SK-N-SH (cell line): ENCODE measurements at regions not wholly inside any gene's neighbourhood (a gene's known extent, or its start where the extent isn't known, plus 50 kb on each side); places are given as distances from the start of the nearest gene placed in this dataset.

ENCODE experiments used
- CTCF ChIA-PET: fragments of 300-600, 350-600 bp; formaldehyde crosslinking; extraction: SDS; loops from one replicate; lab custom pipeline; 2021; lab: Yijun Ruan, JAX
- POLR2A ChIA-PET: fragments of 350-600 bp; sonication (Branson Sonifier 250); formaldehyde crosslinking; extraction: SDS; loops from one replicate; lab custom pipeline; 2020; ENCODE audit warnings: antibody characterized with exemption, inconsistent platforms; lab: Yijun Ruan, JAX
- DNase-seq: peaks from one replicate; pipeline ENCODE4 v3.0.0; 2012
- H2AFZ ChIP-seq: fragments of 200-600 bp; sonication (generic); 2 replicates; pipeline ENCODE4 v1.8.1; 2016; ENCODE audit warnings: antibody characterized with exemption, mild to moderate bottlenecking, low read depth
- H3F3A ChIP-seq: fragments of 200-600 bp; sonication (generic); replicated peaks from 2 replicates; pipeline ENCODE3; 2016; ENCODE audit warnings: antibody characterized with exemption, mild to moderate bottlenecking; ENCODE audit not compliant: insufficient read depth
- H3K27ac ChIP-seq, 2 experiments: fragments of 200-500 bp in 1 of 2; fragments of 200-600 bp in 1 of 2; sonication (Bioruptor generic) in 1 of 2; sonication (generic), shearing (Covaris generic) in 1 of 2; 2 replicates each; pipeline versions ENCODE4 v1.5.1 to v1.6.1; 2014 to 2016; ENCODE audit warnings: low read depth in 2 of 2, inconsistent platforms in 1 of 2, low read length in 1 of 2, mild to moderate bottlenecking in 1 of 2, mixed read lengths in 1 of 2
- H3K27me3 ChIP-seq: fragments of 200-600 bp; sonication (generic), shearing (Covaris generic); 2 replicates; pipeline ENCODE4 v1.6.1; 2016; ENCODE audit warnings: mixed run types; ENCODE audit not compliant: insufficient read depth
- H3K36me3 ChIP-seq, 2 experiments: fragments of 200-500 bp in 1 of 2; fragments of 200-600 bp in 1 of 2; sonication (Bioruptor generic) in 1 of 2; sonication (generic) in 1 of 2; replicated peaks in 1 of 2; 2 replicates each; pipeline versions ENCODE3 to v1.5.1; 2014 to 2016; ENCODE audit warnings: low read length in 1 of 2, mild to moderate bottlenecking in 1 of 2; ENCODE audit not compliant: insufficient read depth in 2 of 2, control insufficient read depth in 1 of 2
- H3K4me1 ChIP-seq, 2 experiments: fragments of 200-500 bp in 1 of 2; fragments of 200-600 bp in 1 of 2; sonication (Bioruptor generic) in 1 of 2; sonication (generic), shearing (Covaris generic) in 1 of 2; 2 replicates each; pipeline versions ENCODE4 v1.5.1 to v1.6.1; 2014 to 2016; ENCODE audit warnings: low read depth in 1 of 2, low read length in 1 of 2, mixed run types in 1 of 2; ENCODE audit not compliant: insufficient read depth in 2 of 2, control insufficient read depth in 1 of 2
- H3K4me2 ChIP-seq: fragments of 200-600 bp; sonication (generic), shearing (Covaris generic); 2 replicates; pipeline ENCODE4 v1.6.1; 2017; ENCODE audit warnings: mixed run types
- H3K4me3 ChIP-seq, 2 experiments: fragments of 200-500 bp in 1 of 2; fragments of 200-600 bp in 1 of 2; sonication (Bioruptor generic) in 1 of 2; sonication (generic), shearing (Covaris generic) in 1 of 2; 2 replicates each; pipeline versions ENCODE4 v1.5.1 to v1.8.1; 2014 to 2016; ENCODE audit warnings: low read depth in 2 of 2, inconsistent platforms in 1 of 2, low read length in 1 of 2, mild to moderate bottlenecking in 1 of 2, mixed read lengths in 1 of 2, moderate library complexity in 1 of 2
- H3K79me2 ChIP-seq: fragments of 200-600 bp; sonication (generic); 2 replicates; pipeline ENCODE4 v1.8.1; 2017; ENCODE audit warnings: mild to moderate bottlenecking; ENCODE audit not compliant: insufficient read depth
- H3K9ac ChIP-seq: fragments of 200-600 bp; sonication (generic); 2 replicates; pipeline ENCODE4 v1.6.1; 2017; ENCODE audit warnings: mixed run types
- H3K9me2 ChIP-seq: fragments of 200-600 bp; sonication (generic); 2 replicates; pipeline ENCODE4 v1.6.1; 2017; ENCODE audit warnings: mixed run types
- H3K9me3 ChIP-seq: fragments of 200-600 bp; sonication (generic); 2 replicates; pipeline ENCODE4 v1.6.1; 2017; ENCODE audit warnings: mixed run types, mild to moderate bottlenecking, moderate library complexity
- H4K20me1 ChIP-seq: fragments of 200-600 bp; sonication (generic); 2 replicates; pipeline ENCODE4 v1.6.1; 2017; ENCODE audit warnings: mild to moderate bottlenecking, mixed run types; ENCODE audit not compliant: insufficient read depth
- ELF1 ChIP-seq: IDR thresholded peaks from 2 replicates; pipeline ENCODE4 v1.4.0; 2012
- FOSL2 ChIP-seq: IDR thresholded peaks from 2 replicates; pipeline ENCODE4 v1.4.0; 2012; ENCODE audit warnings: low read depth, mild to moderate bottlenecking, moderate library complexity, borderline replicate concordance
- FOXJ3 ChIP-seq: sonication (generic); formaldehyde crosslinking; IDR thresholded peaks from 2 replicates; pipeline ENCODE4 v1.5.1; 2020; ENCODE audit warnings: mild to moderate bottlenecking, missing genetic modification reagents
- FOXM1 ChIP-seq: IDR thresholded peaks from 2 replicates; pipeline ENCODE4 v1.4.0; 2012; ENCODE audit warnings: low read depth, mild to moderate bottlenecking
- GATA2 ChIP-seq: sonication (generic); formaldehyde crosslinking; IDR thresholded peaks from 2 replicates; pipeline ENCODE4 v1.5.0; 2020; ENCODE audit warnings: mild to moderate bottlenecking, missing genetic modification reagents
- IRF3 ChIP-seq: fragments of 150-350 bp; IDR thresholded peaks from 2 replicates; pipeline ENCODE4 v1.6.1; 2016; ENCODE audit warnings: mild to moderate bottlenecking, low read depth, low read length
- JUND ChIP-seq: IDR thresholded peaks from 2 replicates; pipeline ENCODE4 v1.4.0; 2012
- MAX ChIP-seq: IDR thresholded peaks from 2 replicates; pipeline ENCODE4 v1.4.0; 2012; ENCODE audit warnings: low read depth
- NFIC ChIP-seq: IDR thresholded peaks from 2 replicates; pipeline ENCODE4 v1.4.0; 2012; ENCODE audit warnings: borderline replicate concordance
- POLR2AphosphoS5 ChIP-seq: IDR thresholded peaks from 2 replicates; pipeline ENCODE4 v1.6.1; 2012; ENCODE audit warnings: low read depth, low read length
- RAD21 ChIP-seq: IDR thresholded peaks from 2 replicates; pipeline ENCODE4 v1.6.1; 2012; ENCODE audit warnings: mild to moderate bottlenecking, low read length
- REST ChIP-seq: IDR thresholded peaks from 2 replicates; pipeline ENCODE4 v1.6.1; 2012; ENCODE audit warnings: mild to moderate bottlenecking, low read depth, low read length, moderate library complexity
- WGBS: methylation state at CpG from one replicate; pipeline ENCODE4 v1.1.6; 2017; ENCODE audit warnings: low lambda C conversion rate; 5-methylcytosine and 5-hydroxymethylcytosine counted together

- Histone ChIP-seq H3K9me2 (no peaks in the 10 kb centered on the region), H3K4me1 (no peaks in the 10 kb centered on the region), H3F3A (no peaks in the 10 kb centered on the region), H3K27ac (no peak overlapping the region), H3K4me3 (no peak overlapping the region), H3K4me2 (no peak overlapping the region), H3K36me3 (no peaks in the 10 kb centered on the region), H2AFZ (no peak overlapping the region), H3K79me2 (no peaks in the 10 kb centered on the region), H3K27me3 (no peaks in the 10 kb centered on the region), H4K20me1 (no peaks in the 10 kb centered on the region), H3K9ac (no peak overlapping the region), H3K9me3 (no peaks in the 10 kb centered on the region)
- ChIA-PET CTCF (no interaction called here), POLR2A (no interaction called here)
- TF ChIP-seq ELF1 (no peak), REST (no peak), FOXJ3 (no peak), JUND (no peak), RAD21 (no peak), FOXM1 (no peak), IRF3 (no peak), FOSL2 (no peak)
- no peak for DNase-seq
- 25% methylated on average over 4 of the region's 4 CpGs for WGBS
Measured at GRCh38 chr7:13336227-13336626, 648.8 kb downstream of the ARL4A start.

GRCh38 chr7:13352677-13353076 lies 636.8 kb downstream of the ETV1 start:
- 15% methylated on average over 1 of the region's 1 CpG for WGBS
- no peaks in the 10 kb centered on the region for H4K20me1 ChIP-seq
- H3K27ac ChIP-seq, result no peak overlapping the region
- POLR2A ChIA-PET, result no interaction called here
- no peaks in the 10 kb centered on the region for H3K9me2 ChIP-seq
- H3K27me3 ChIP-seq, result no peaks in the 10 kb centered on the region
- no peak overlapping the region for H3K4me2 ChIP-seq
- H3K4me1 ChIP-seq, result no peaks in the 10 kb centered on the region
- DNase-seq, result no peak
- TF ChIP-seq MAX (no peak), NFIC (no peak), POLR2AphosphoS5 (no peak), GATA2 (no peak)
- TF ChIP-seq, all 33 proteins: peak for 0
- no peaks in the 10 kb centered on the region for H3K79me2 ChIP-seq
- CTCF ChIA-PET, result interaction anchor here (0.6 kb wide), 2 partner anchors 8 to 669 kb away, joined by 3 read pairs; no protein-coding TSS in a partner anchor
- no peaks in the 10 kb centered on the region for H3F3A ChIP-seq
- H3K36me3 ChIP-seq, result no peaks in the 10 kb centered on the region
- H3K9ac ChIP-seq, result no peak overlapping the region
- H3K9me3 ChIP-seq, result no peaks in the 10 kb centered on the region
- H2AFZ ChIP-seq, result no peak overlapping the region
- no peak overlapping the region for H3K4me3 ChIP-seq
